ENCODE measurements at regions not wholly inside any gene's neighbourhood (a gene's known extent, or its start where the extent isn't known, plus 50 kb on each side); places are given as distances from the start of the nearest gene placed in this dataset.
A peak's percentile ranks its signal among the peaks of the same experiment; 100 is the strongest.

- H3K9me3 Mint-ChIP-seq, result no peaks in the 10 kb centered on the region
- no peaks in the 10 kb centered on the region for H3K36me3 Mint-ChIP-seq
- no peak overlapping the region for H3K4me3 Mint-ChIP-seq
- peaks cover 6% of the 10 kb centered on the region for H3K27me3 Mint-ChIP-seq
- H3K4me1 Mint-ChIP-seq, result no peaks in the 10 kb centered on the region
- no peak overlapping the region for H3K27ac Mint-ChIP-seq
Measured at GRCh38 chr15:94639701-94640100, 408.3 kb downstream of the MCTP2 start.

GRCh38 chr15:94644433-94644832, 413.1 kb downstream of the MCTP2 start:
- Mint-ChIP-seq H3K27ac (no peak overlapping the region), H3K27me3 (peaks cover 3% of the 10 kb centered on the region), H3K4me1 (no peaks in the 10 kb centered on the region), H3K4me3 (no peak overlapping the region), H3K9me3 (no peaks in the 10 kb centered on the region), H3K36me3 (no peaks in the 10 kb centered on the region)

- no peaks in the 10 kb centered on the region for H3K4me1 Mint-ChIP-seq
- peaks cover 12% of the 10 kb centered on the region for H3K27me3 Mint-ChIP-seq
- no peaks in the 10 kb centered on the region for H3K9me3 Mint-ChIP-seq
- H3K27ac Mint-ChIP-seq, result no peak overlapping the region
- no peaks in the 10 kb centered on the region for H3K36me3 Mint-ChIP-seq
- no peak overlapping the region for H3K4me3 Mint-ChIP-seq
Measured at GRCh38 chr15:94653071-94653470, 421.7 kb downstream of the MCTP2 start.

DNA sequence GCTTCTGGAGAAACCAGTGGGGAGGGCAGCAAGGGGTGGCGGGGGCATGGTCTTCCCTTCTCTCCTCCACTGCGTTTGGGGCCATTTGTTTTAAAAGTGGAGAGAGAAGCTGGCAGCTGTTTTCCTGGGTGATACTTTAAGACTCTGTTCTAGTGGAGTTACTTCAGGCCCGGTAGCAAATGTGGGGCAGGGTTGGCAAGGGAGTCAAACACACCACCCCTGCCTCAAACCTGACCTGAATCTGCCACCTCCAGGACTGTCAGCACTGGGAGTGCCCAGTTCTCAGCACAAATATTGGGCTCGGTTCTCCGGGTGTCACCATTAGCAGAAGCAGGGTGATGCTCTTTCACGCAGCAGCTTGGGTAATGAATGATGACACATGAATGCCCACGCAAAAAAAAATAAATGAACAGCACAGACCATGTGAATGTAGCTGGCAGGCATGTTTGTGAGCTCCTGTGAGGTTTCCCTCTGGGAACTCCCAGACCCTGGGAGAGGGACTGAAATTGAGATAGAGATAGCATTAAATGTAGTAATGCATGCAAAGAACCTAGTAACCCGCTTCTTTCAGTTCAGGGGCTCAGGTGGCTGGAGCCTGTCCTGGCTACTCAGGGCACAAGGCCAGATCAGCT, 424.0 kb downstream of the MCTP2 start:
- no peaks in the 10 kb centered on the region for H3K36me3 Mint-ChIP-seq
- no peak overlapping the region for H3K27ac Mint-ChIP-seq
- H3K27me3 Mint-ChIP-seq, result peaks cover 12% of the 10 kb centered on the region
- H3K9me3 Mint-ChIP-seq, result no peaks in the 10 kb centered on the region
- no peak overlapping the region for H3K4me3 Mint-ChIP-seq
- no peaks in the 10 kb centered on the region for H3K4me1 Mint-ChIP-seq

DNA sequence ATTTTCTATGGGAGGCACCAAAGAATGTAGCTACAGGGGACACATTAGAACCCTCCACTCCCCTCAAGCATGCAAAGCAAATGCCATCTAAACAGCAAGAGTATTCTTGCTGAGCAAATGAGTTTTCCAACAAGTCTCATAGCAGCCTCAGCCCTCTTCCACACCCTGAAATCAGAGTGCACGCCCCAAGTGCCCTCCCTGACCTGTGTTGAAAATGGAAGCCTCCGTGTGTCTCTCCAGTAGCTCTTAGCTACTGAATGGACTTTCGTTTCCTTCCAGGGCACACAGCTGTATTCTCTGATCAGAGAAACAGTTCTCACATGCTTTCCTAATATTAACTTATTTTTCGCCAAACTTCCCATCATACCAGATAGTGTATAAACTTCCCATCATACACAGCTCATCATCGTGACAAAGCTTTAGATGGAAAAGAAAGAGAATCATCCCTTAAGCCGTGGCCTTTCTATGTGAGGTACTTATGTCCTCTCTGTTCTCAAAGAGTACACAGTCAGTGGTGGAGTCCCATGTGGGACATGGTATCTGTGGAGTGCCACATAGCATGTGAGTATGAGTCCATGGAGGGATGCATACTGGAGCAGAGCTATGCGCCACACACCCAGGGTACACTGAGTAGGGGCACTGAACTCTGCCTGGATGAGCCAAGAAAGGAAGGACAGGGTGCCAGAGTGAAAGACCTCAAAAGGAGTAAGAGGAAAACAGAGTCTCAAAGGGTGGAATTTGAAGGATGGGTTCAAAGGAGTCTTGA, 434.5 kb downstream of the MCTP2 start:
- Mint-ChIP-seq H3K27me3 (peaks cover 17% of the 10 kb centered on the region), H3K4me3 (no peak overlapping the region), H3K27ac (no peak overlapping the region), H3K4me1 (no peaks in the 10 kb centered on the region), H3K36me3 (no peaks in the 10 kb centered on the region), H3K9me3 (no peaks in the 10 kb centered on the region)

- Mint-ChIP-seq H3K36me3 (no peaks in the 10 kb centered on the region), H3K4me1 (no peaks in the 10 kb centered on the region), H3K9me3 (no peaks in the 10 kb centered on the region), H3K4me3 (no peak overlapping the region), H3K27me3 (peaks cover 18% of the 10 kb centered on the region), H3K27ac (no peak overlapping the region)
Measured at GRCh38 chr15:94666553-94666952, 435.2 kb downstream of the MCTP2 start.

GRCh38 chr15:94667109-94667508, 435.7 kb downstream of the MCTP2 start:
- Mint-ChIP-seq H3K9me3 (no peaks in the 10 kb centered on the region), H3K27me3 (peaks cover 18% of the 10 kb centered on the region), H3K36me3 (no peaks in the 10 kb centered on the region), H3K27ac (no peak overlapping the region), H3K4me3 (no peak overlapping the region), H3K4me1 (no peaks in the 10 kb centered on the region)

DNA sequence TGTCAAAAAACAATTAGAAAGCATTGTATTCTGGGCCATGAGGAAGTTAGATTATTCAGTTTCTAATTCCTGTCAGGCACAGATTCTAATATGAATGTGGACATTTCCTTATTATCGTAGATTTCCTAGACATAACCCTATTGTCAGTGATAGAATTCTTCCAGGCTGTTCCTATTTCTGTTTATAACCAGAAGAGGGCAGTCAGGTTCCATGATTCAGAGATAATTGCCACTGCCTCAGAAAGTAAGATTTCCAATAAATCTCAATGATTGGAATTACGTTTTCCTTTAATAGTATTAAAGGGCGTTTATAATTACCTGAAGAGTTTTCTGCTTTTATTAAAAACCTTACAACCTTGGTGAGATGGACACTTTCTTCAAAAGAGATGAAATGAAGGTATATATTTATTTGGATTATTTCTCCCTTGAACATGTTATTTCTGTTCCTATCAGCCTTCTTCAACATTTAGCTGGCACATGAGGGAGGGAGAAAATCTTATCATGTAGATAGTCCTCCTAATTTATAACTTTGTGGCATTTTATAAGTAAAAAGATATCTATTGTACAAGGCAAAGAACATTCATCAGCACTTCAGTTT, 439.2 kb downstream of the MCTP2 start:
- Mint-ChIP-seq H3K9me3 (no peaks in the 10 kb centered on the region), H3K27me3 (peaks cover 10% of the 10 kb centered on the region), H3K36me3 (no peaks in the 10 kb centered on the region), H3K4me3 (no peak overlapping the region), H3K4me1 (no peaks in the 10 kb centered on the region), H3K27ac (no peak overlapping the region)

DNA sequence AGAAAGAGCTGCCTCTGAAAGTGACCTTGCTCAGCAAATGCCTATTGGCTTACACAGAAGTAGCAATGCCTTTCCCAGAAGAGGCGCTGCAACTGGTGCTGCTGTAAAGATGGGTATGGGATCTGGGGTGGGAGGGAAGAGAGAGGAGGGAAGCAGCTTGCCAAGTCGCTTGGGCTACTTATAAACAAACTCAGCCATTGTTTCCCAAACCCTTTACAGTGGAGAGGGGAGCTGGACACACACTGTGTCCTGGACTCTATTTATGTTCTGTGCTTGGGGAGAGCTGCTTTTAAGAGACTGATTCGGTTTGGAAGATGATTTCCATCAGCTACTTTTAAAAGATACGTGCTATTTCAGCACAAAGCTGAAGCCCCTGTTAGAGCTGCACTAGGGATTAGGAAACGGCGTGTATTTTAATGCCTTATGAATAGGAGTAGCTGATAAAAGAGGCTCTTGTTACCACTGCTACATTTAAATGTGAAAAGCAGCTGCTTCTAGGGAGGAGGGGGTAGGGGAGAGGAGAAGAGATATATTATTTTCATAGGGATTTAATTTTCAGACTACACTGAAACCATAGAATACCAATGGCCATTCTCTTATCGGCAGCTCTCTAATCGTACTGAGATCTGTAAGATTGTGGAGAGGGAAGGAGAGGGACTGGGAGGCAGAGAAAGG, 440.6 kb downstream of the MCTP2 start:
- no peak overlapping the region for H3K27ac Mint-ChIP-seq
- H3K27me3 Mint-ChIP-seq, result peaks cover 5% of the 10 kb centered on the region
- no peaks in the 10 kb centered on the region for H3K4me1 Mint-ChIP-seq
- H3K36me3 Mint-ChIP-seq, result no peaks in the 10 kb centered on the region
- no peaks in the 10 kb centered on the region for H3K9me3 Mint-ChIP-seq
- no peak overlapping the region for H3K4me3 Mint-ChIP-seq

DNA sequence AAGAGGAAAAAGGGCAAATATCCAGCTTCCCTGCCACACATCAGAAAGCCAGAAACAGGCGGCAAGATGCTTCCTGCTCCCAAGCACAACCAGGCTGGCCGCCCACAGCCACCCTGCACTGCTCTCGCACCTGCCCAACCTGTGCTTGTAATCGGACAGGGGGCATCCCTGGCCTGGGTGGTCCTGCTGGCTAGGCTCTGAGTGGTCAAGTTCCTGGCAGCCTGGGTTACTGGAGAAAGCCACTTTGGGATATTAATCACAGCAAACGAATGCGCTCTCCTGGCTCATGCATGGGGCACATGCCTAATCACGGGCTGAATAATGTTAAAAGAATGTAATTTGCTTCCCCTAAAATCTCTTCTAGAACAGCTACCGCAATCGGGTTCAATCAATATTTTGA, 442.4 kb downstream of the MCTP2 start:
- Mint-ChIP-seq H3K36me3 (no peaks in the 10 kb centered on the region), H3K9me3 (no peaks in the 10 kb centered on the region), H3K27ac (no peak overlapping the region), H3K4me1 (no peaks in the 10 kb centered on the region), H3K27me3 (peaks cover 3% of the 10 kb centered on the region), H3K4me3 (no peak overlapping the region)

DNA sequence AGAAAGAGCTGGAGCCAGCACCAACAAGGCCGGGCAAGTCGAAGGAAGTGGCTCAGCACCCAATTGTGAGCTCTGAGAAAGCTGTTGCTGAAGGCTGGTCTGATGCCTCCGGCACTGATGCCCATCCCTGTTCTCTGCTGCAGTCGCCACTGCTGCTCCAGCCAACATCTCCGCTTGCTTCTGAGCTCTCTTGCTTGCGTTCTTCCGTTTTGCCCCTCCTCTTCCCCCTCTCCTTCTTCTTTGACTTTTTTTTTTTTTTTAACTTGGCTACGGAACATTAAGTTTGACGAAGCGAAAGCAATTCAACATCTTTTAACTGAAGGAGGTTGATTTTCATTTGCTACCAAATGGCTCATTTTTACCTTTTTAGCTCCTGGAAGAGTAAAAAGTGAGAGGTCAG, 442.9 kb downstream of the MCTP2 start:
- H3K4me1 Mint-ChIP-seq, result no peaks in the 10 kb centered on the region
- peaks cover 3% of the 10 kb centered on the region for H3K27me3 Mint-ChIP-seq
- no peak overlapping the region for H3K4me3 Mint-ChIP-seq
- H3K27ac Mint-ChIP-seq, result peak overlapping the region; percentile 48
- H3K9me3 Mint-ChIP-seq, result no peaks in the 10 kb centered on the region
- no peaks in the 10 kb centered on the region for H3K36me3 Mint-ChIP-seq

DNA sequence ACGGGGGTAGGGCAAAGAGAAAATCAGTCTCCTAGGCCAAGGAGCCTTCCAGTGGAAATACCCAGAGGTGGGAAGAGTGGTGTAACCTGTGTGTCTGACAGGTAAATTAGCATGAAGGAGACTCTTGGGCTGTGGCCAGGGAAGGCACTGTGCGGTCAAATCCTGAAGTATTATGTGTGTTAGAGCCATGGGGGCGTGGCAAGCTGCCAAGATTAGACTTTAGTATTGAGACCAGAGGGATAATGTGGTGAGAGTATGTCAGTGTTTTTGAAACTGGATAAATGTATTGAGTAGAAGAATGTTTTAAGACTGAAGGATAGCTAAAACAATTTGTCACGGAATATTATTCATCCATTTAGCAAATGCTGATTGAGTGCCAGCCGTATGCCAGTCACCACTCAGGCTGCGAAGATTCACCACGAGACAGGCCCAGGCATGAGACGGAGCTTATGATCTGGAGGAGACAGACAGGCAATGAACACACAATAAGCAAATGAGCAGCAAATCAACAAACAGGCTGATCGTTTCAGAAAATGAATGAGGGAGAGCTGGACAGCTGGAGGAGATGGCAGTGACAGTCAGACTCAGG, 445.9 kb downstream of the MCTP2 start:
- no peaks in the 10 kb centered on the region for H3K9me3 Mint-ChIP-seq
- peaks cover 6% of the 10 kb centered on the region for H3K27me3 Mint-ChIP-seq
- H3K4me1 Mint-ChIP-seq, result no peaks in the 10 kb centered on the region
- H3K27ac Mint-ChIP-seq, result no peak overlapping the region
- H3K36me3 Mint-ChIP-seq, result no peaks in the 10 kb centered on the region
- H3K4me3 Mint-ChIP-seq, result no peak overlapping the region

DNA sequence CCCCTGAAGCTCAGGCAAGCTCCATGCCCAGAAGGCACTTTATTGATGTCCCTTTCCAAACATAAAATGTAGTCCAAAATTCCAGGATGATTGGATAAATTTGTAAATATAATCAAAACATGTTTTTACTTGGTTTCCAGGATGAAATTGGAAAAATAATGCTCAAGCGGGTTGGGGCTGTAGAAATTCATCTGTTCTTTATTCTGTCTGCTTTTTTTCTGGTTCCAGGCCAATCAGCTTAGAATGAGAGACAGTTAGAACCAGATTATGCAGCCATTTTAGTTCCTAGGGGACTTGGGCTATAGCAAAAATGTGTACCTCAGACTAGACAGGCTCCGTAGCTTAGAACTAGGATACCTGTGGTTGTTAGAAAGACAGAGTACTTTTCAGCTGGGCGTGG, 450.8 kb downstream of the MCTP2 start:
- Mint-ChIP-seq H3K36me3 (no peaks in the 10 kb centered on the region), H3K27ac (no peak overlapping the region), H3K4me3 (no peak overlapping the region), H3K4me1 (no peaks in the 10 kb centered on the region), H3K27me3 (peaks cover 8% of the 10 kb centered on the region), H3K9me3 (no peaks in the 10 kb centered on the region)

- Mint-ChIP-seq H3K27me3 (peaks cover 8% of the 10 kb centered on the region), H3K36me3 (no peaks in the 10 kb centered on the region), H3K27ac (no peak overlapping the region), H3K4me1 (no peaks in the 10 kb centered on the region), H3K4me3 (no peak overlapping the region), H3K9me3 (no peaks in the 10 kb centered on the region)
Measured at GRCh38 chr15:94683902-94684301, 452.5 kb downstream of the MCTP2 start.

GRCh38 chr15:94691169-94691568, 459.8 kb downstream of the MCTP2 start:
- H3K9me3 Mint-ChIP-seq, result no peaks in the 10 kb centered on the region
- no peak overlapping the region for H3K4me3 Mint-ChIP-seq
- no peaks in the 10 kb centered on the region for H3K27me3 Mint-ChIP-seq
- no peak overlapping the region for H3K27ac Mint-ChIP-seq
- H3K36me3 Mint-ChIP-seq, result no peaks in the 10 kb centered on the region
- no peaks in the 10 kb centered on the region for H3K4me1 Mint-ChIP-seq

DNA sequence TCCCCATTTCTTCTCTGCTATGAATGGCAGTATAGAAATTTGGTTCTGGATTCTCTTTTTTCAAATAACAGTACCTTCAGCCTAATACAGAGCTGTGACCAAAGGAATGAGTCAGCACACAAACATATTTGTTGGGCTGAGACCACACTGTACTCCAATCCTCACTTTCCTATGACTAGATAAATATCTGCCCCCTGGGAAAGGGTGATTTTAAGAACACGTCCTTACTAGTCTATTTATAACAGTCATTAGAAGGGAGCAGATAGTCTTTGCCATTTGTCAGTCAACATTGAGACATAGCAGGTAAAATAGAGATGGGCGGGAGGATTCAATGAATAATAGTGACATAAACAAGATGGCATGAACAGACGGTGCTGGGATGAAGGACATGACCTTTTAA, 461.3 kb downstream of the MCTP2 start:
- no peak overlapping the region for H3K27ac Mint-ChIP-seq
- no peaks in the 10 kb centered on the region for H3K36me3 Mint-ChIP-seq
- H3K4me1 Mint-ChIP-seq, result no peaks in the 10 kb centered on the region
- no peaks in the 10 kb centered on the region for H3K9me3 Mint-ChIP-seq
- no peaks in the 10 kb centered on the region for H3K27me3 Mint-ChIP-seq
- H3K4me3 Mint-ChIP-seq, result no peak overlapping the region
